GM19238 (cell line): ENCODE measurements at regions not wholly inside any gene's neighbourhood (a gene's known extent, or its start where the extent isn't known, plus 50 kb on each side); places are given as distances from the start of the nearest gene placed in this dataset.

Source experiments
- DNase-seq: peaks from one replicate; pipeline ENCODE4 v3.0.0; 2011; ENCODE audit warnings: low spot score; ENCODE audit not compliant: insufficient read length

GRCh38 chr6:53974941-53975340, 136.3 kb upstream of the MLIP start:
- no peak for DNase-seq

GRCh38 chr6:53975941-53976615, 135.2 kb upstream of the MLIP start:
- DNase-seq: no peak

GRCh38 chr6:53977551-53977950, 133.7 kb upstream of the MLIP start:
- DNase-seq: no peak

GRCh38 chr6:53979468-53980067, 131.7 kb upstream of the MLIP start:
- DNase-seq: peak; percentile 3

- DNase-seq: no peak
Observed at GRCh38 chr6:53982366-53983050, 128.7 kb upstream of the MLIP start.

GRCh38 chr6:53983301-53983700, 127.9 kb upstream of the MLIP start:
- DNase-seq: no peak

GRCh38 chr6:53984163-53984562, 127.1 kb upstream of the MLIP start:
- DNase-seq: no peak

GRCh38 chr6:53984581-53984980, 126.7 kb upstream of the MLIP start:
- DNase-seq: no peak

GRCh38 chr6:53985366-53985765, 125.9 kb upstream of the MLIP start:
- DNase-seq: no peak

GRCh38 chr6:53986165-53986720, 125.0 kb upstream of the MLIP start:
- DNase-seq: no peak

GRCh38 chr6:53986721-53987521, 124.3 kb upstream of the MLIP start:
- DNase-seq: no peak

GRCh38 chr6:53987522-53987888, 123.7 kb upstream of the MLIP start:
- DNase-seq: no peak

- DNase-seq: no peak
Observed at GRCh38 chr6:53989504-53989903, 121.7 kb upstream of the MLIP start.

GRCh38 chr6:53992522-53992921, 118.7 kb upstream of the MLIP start:
- no peak for DNase-seq

GRCh38 chr6:53994201-53994600, 117.0 kb upstream of the MLIP start:
- DNase-seq: no peak

- DNase-seq: no peak
Observed at GRCh38 chr6:53995935-53996334, 115.3 kb upstream of the MLIP start.

GRCh38 chr6:53998303-53998702, 112.9 kb upstream of the MLIP start:
- no peak for DNase-seq

GRCh38 chr6:53999088-53999755, 112.0 kb upstream of the MLIP start:
- no peak for DNase-seq

- DNase-seq: no peak
Observed at GRCh38 chr6:54002116-54002515, 109.1 kb upstream of the MLIP start.

GRCh38 chr6:54003316-54003715, 107.9 kb upstream of the MLIP start:
- DNase-seq: no peak

- DNase-seq: no peak
Observed at GRCh38 chr6:54008589-54008988, 102.7 kb upstream of the MLIP start.
